Right lobe of liver (tissue), 6 donors: ENCODE measurements at regions not wholly inside any gene's neighbourhood (a gene's known extent, or its start where the extent isn't known, plus 50 kb on each side); places are given as distances from the start of the nearest gene placed in this dataset.

Source experiments
- ATAC-seq, 4 donors: fragments of 200-7000 bp; cut with Tn5 transposase; one replicate each; pipeline ENCODE4 v1.9.1; 2020; ENCODE audit warnings: mild to moderate bottlenecking in 4 of 4, moderate library complexity in 4 of 4
- DNase-seq, 3 donors: peaks; one replicate each; pipeline ENCODE4 v3.0.0-alpha.2; 2020
- H3K27ac ChIP-seq, 3 donors: fragments of 200-600 bp; one replicate each; pipeline ENCODE4 v1.8.0; 2022
- H3K27me3 ChIP-seq, 2 donors: fragments of 200-600 bp; one replicate each; pipeline ENCODE4 v1.8.0; 2022
- H3K36me3 ChIP-seq, 4 donors: fragments of 200-600 bp; sonication (generic) in 1 of 4; one replicate each; pipeline versions ENCODE4 v1.5.1 to v1.8.0; 2017 to 2022; ENCODE audit warnings: control low read depth in 1 of 4
- H3K4me1 ChIP-seq, 4 donors: fragments of 200-600 bp; sonication (generic) in 1 of 4; one replicate each; pipeline versions ENCODE4 v1.5.1 to v1.8.0; 2017 to 2022; ENCODE audit warnings: control low read depth in 1 of 4
- H3K4me3 ChIP-seq, 3 donors: fragments of 200-600 bp; one replicate each; pipeline ENCODE4 v1.8.0; 2022
- H3K9me3 ChIP-seq, 4 donors: fragments of 200-600 bp; sonication (generic) in 1 of 4; one replicate each; pipeline versions ENCODE4 v1.5.1 to v1.8.0; 2017 to 2022; ENCODE audit warnings: control low read depth in 1 of 4
- POLR2A ChIP-seq: fragments of 450-650 bp; IDR thresholded peaks from one replicate; pipeline ENCODE4 v1.6.1; 2017; ENCODE audit warnings: antibody characterized with exemption, mild to moderate bottlenecking
- WGBS: methylation state at CpG from one replicate; pipeline ENCODE4 v1.1.6; 2018; ENCODE audit warnings: low coverage, low lambda C conversion rate; ENCODE audit not compliant: insufficient coverage; ENCODE audit errors: missing lambda C conversion rate; 5-methylcytosine and 5-hydroxymethylcytosine counted together
- intact Hi-C, 2 donors: fragments of 100-400 bp; cut with DNase I; formaldehyde crosslinking; loops; one replicate each; pipeline versions ENCODE4 v1.11.2 to v1.14.1; 2022
- TF ChIP-seq, protein P1 (sequence below), 4 donors: fragments of 200-600 bp in 3 of 4; fragments of 450-650 bp in 1 of 4; IDR thresholded peaks; one replicate each; pipeline versions ENCODE4 v1.5.1 to v1.8.0; 2016 to 2022; ENCODE audit warnings: antibody characterized with exemption in 4 of 4, mild to moderate bottlenecking in 2 of 4
- donor health status: DM: no; HTN: yes; CAD: no.
- donor health status: DM: no; HTN: no; CAD: no.
- donor health status: DM: no; HTN: no; CAD: no.
- donor health status: DM: no; HTN: yes; CAD: no.
- donor health status: DM: no; HTN: yes; CAD: no.

GRCh38 chrX:109830157-109830703 is 97.2 kb upstream of the ACSL4 start:
- TF ChIP-seq, protein P1, sequence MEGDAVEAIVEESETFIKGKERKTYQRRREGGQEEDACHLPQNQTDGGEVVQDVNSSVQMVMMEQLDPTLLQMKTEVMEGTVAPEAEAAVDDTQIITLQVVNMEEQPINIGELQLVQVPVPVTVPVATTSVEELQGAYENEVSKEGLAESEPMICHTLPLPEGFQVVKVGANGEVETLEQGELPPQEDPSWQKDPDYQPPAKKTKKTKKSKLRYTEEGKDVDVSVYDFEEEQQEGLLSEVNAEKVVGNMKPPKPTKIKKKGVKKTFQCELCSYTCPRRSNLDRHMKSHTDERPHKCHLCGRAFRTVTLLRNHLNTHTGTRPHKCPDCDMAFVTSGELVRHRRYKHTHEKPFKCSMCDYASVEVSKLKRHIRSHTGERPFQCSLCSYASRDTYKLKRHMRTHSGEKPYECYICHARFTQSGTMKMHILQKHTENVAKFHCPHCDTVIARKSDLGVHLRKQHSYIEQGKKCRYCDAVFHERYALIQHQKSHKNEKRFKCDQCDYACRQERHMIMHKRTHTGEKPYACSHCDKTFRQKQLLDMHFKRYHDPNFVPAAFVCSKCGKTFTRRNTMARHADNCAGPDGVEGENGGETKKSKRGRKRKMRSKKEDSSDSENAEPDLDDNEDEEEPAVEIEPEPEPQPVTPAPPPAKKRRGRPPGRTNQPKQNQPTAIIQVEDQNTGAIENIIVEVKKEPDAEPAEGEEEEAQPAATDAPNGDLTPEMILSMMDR (IDR thresholded peaks at IDR 0.05): no peak
- no peak for TF ChIP-seq POLR2A
- Histone ChIP-seq H3K9me3 (no peaks in the 10 kb centered on the region), H3K36me3 (no peaks in the 10 kb centered on the region), H3K27ac (peak overlapping the region in 1 of 3 donors; percentile 68), H3K4me3 (no peak overlapping the region), H3K4me1 (peaks cover 0 to 14% (median 0%) of the 10 kb centered on the region in 4 donors), H3K27me3 (peaks cover 0 to 6% of the 10 kb centered on the region in 2 donors)
- DNase-seq (no peak), ATAC-seq (peak; percentile 63 to 81 (median 72))
- 14% methylated on average over 3 of the region's 3 CpGs for WGBS
- intact Hi-C loops: no loop called here

- ATAC-seq: peak; percentile 74 to 94 (median 81)
- Histone ChIP-seq H3K9me3 (no peaks in the 10 kb centered on the region), H3K4me3 (no peak overlapping the region), H3K4me1 (peaks cover 0 to 14% (median 0%) of the 10 kb centered on the region in 4 donors), H3K27me3 (peaks cover 0 to 6% of the 10 kb centered on the region in 2 donors), H3K36me3 (no peaks in the 10 kb centered on the region), H3K27ac (peak overlapping the region in 1 of 3 donors; percentile 68)
- intact Hi-C loops: no loop called here
- TF ChIP-seq POLR2A: no peak
- TF ChIP-seq, protein P1 (IDR thresholded peaks at IDR 0.05): no peak
- DNase-seq: no peak
- WGBS: 15% methylated on average over 3 of the region's 3 CpGs
These were observed 97.7 kb upstream of the ACSL4 start for GRCh38 chrX:109830704-109831206.

DNA sequence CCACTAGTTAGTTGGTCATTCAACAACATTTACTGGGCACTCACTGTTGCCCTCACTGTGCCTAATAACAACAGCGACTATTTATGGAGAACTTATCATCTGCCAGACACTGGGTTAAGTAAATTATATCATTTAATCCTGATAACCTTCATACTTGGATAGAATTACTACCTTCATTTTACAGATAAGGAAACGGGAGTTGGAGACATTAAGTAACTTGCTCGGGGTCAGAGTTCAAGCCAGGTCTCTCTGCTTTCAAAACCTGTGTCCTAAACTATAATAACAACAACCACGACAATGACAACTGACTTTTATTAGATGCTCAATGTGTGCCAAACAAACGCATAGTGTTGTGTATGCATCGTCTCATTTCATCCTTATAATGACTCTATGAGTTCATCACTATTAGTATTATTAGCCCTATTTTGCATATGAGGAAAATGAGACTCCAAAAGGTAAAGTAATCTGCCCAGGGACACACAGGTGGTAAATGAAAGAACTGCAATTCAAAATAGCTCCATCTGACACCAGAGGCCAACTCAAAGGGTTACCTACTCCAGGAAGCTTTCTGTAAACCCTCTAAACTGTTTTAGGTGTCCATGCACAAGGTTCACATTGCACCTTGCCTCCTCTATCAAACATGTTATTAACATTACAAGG is 98.4 kb upstream of the ACSL4 start:
- H3K4me1 ChIP-seq: peaks cover 0 to 14% (median 0%) of the 10 kb centered on the region in 4 donors
- peaks cover 0 to 6% of the 10 kb centered on the region in 2 donors for H3K27me3 ChIP-seq
- H3K4me3 ChIP-seq: no peak overlapping the region
- no peaks in the 10 kb centered on the region for H3K9me3 ChIP-seq
- 31% methylated on average over 6 of the region's 6 CpGs for WGBS
- peak overlapping the region in 1 of 3 donors; percentile 30 for H3K27ac ChIP-seq
- TF ChIP-seq, protein P1 (IDR thresholded peaks at IDR 0.05): no peak
- no peak for TF ChIP-seq POLR2A
- intact Hi-C loops: no loop called here
- DNase-seq (no peak), ATAC-seq (peak in 3 of 4 donors; percentile 8 to 51 (median 29))
- H3K36me3 ChIP-seq: no peaks in the 10 kb centered on the region

- ATAC-seq (peak in 2 of 4 donors; percentile 28 to 35), DNase-seq (no peak)
- TF ChIP-seq, protein P1 (IDR thresholded peaks at IDR 0.05): no peak
- TF ChIP-seq POLR2A: no peak
- H3K9me3 ChIP-seq: no peaks in the 10 kb centered on the region
- no peak overlapping the region for H3K4me3 ChIP-seq
- no peaks in the 10 kb centered on the region for H3K36me3 ChIP-seq
- no peak overlapping the region for H3K27ac ChIP-seq
- 32% methylated on average over 9 of the region's 13 CpGs for WGBS
- H3K27me3 ChIP-seq: peaks cover 0 to 6% of the 10 kb centered on the region in 2 donors
- intact Hi-C loops: no loop called here
- peaks cover 0 to 4% (median 0%) of the 10 kb centered on the region in 4 donors for H3K4me1 ChIP-seq
These were observed 106.9 kb upstream of the ACSL4 start for GRCh38 chrX:109839694-109840567.
